ENCODE measurements at regions not wholly inside any gene's neighbourhood (a gene's known extent, or its start where the extent isn't known, plus 50 kb on each side); places are given as distances from the start of the nearest gene placed in this dataset.

DNA sequence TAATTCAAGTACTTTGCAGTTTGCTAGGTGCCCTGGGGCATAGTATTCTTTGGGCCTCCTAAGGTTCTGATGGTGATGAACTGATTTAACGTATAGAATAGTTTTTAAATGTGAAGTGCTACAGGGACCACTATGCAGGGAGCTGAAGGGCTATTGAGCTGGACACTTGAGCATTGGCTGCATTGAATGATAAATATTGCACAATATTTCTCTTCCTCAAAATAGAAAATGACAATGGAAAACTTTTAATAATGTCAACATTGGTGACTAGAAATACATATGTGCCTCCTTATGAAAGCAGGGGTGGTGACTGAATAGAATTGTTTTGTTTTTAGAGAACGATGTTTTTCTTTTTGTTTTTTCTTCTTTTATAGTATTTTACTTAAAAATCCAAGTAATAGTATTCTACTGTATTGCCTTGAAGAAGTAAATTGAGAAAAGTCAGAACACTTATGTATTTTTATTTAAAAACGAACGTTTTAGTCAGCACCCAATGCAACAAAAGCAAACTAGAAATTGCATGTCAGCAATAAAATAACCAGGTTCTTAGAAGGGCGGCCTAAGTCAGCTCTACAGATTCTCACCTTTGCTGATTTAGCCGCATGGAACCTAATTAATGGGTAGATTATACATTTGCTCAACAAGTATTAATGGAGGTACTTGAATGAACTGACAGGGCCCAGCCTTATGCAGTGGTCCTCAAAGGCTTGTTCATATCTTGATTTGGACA is 244.0 kb upstream of the KLF6 start:
- no peaks in the 10 kb centered on the region for H3K36me3 ChIP-seq (ENCODE audit: control insufficient read depth, insufficient read depth, low read length)
- no peak overlapping the region for H3K27ac ChIP-seq (ENCODE audit: low read length)
- no peaks in the 10 kb centered on the region for H3K27me3 ChIP-seq (ENCODE audit: control insufficient read depth, insufficient read depth, low read length)
- H3K9me3 ChIP-seq (replicated peaks; ENCODE audit: control insufficient read depth, low read depth, low read length), result no peaks in the 10 kb centered on the region
- WGBS (ENCODE audit: insufficient coverage), result no CpG with 5 or more reads among the region's 6 CpGs
- H3K4me1 ChIP-seq (ENCODE audit: control insufficient read depth, insufficient read depth, low read length), result peaks cover 7% of the 10 kb centered on the region
- no peak for DNase-seq
- H3K4me3 ChIP-seq (ENCODE audit: low read length), result no peak overlapping the region

DNA sequence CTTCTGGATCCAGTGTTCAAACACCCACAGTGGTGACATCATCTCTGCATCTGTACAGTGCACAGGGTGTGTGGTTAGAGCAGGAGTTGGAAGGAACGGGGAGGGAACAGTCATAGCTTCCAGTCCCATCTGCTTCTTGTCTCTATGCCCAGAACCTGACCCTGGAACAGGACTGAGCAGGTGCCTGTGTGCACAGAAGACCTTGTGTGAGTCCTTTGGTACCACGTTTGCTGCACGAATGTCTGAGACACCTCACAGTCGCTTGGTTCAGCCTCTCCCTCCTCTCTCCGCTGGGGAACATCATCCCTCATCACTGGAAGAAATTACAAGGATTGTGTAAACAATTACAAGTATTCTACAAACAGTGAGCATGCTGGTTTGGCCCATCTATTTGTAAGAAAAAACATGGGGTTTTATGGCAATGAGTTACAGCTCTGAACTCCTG is 243.0 kb upstream of the KLF6 start:
- H3K27me3 ChIP-seq (ENCODE audit: control insufficient read depth, insufficient read depth, low read length), result no peaks in the 10 kb centered on the region
- no peak overlapping the region for H3K27ac ChIP-seq (ENCODE audit: low read length)
- no peaks in the 10 kb centered on the region for H3K9me3 ChIP-seq (replicated peaks; ENCODE audit: control insufficient read depth, low read depth, low read length)
- peaks cover 4% of the 10 kb centered on the region for H3K4me1 ChIP-seq (ENCODE audit: control insufficient read depth, insufficient read depth, low read length)
- WGBS (ENCODE audit: insufficient coverage), result 80% methylated on average over 1 of the region's 5 CpGs
- DNase-seq, result no peak
- no peak overlapping the region for H3K4me3 ChIP-seq (ENCODE audit: low read length)
- no peaks in the 10 kb centered on the region for H3K36me3 ChIP-seq (ENCODE audit: control insufficient read depth, insufficient read depth, low read length)

DNA sequence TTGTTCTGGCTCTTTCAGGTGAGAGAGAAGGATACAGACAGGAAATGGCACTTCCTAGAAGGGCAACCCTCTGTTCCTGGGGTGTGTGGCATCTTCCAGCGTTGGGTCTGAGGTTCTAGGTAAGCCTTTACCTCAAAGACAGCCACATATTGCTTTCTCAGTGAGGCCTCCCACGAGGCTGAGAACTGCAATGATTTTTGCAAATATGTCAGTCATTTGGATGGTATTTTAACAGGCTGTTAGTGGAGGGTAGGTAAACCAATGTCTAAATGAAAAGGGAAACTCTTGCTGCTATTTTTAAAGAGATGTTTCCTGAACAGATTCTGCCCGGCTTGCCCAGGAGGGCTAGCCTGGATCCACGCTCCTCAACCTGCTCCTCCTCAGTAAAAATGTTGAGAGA is 240.3 kb upstream of the KLF6 start:
- Histone ChIP-seq H3K9me3 (replicated peaks; ENCODE audit: control insufficient read depth, low read depth, low read length) (no peaks in the 10 kb centered on the region), H3K27ac (ENCODE audit: low read length) (no peak overlapping the region), H3K4me1 (ENCODE audit: control insufficient read depth, insufficient read depth, low read length) (peaks cover 4% of the 10 kb centered on the region), H3K36me3 (ENCODE audit: control insufficient read depth, insufficient read depth, low read length) (no peaks in the 10 kb centered on the region), H3K4me3 (ENCODE audit: low read length) (no peak overlapping the region), H3K27me3 (ENCODE audit: control insufficient read depth, insufficient read depth, low read length) (no peaks in the 10 kb centered on the region)
- WGBS (ENCODE audit: insufficient coverage), result no CpG with 5 or more reads among the region's 4 CpGs
- no peak for DNase-seq

DNA sequence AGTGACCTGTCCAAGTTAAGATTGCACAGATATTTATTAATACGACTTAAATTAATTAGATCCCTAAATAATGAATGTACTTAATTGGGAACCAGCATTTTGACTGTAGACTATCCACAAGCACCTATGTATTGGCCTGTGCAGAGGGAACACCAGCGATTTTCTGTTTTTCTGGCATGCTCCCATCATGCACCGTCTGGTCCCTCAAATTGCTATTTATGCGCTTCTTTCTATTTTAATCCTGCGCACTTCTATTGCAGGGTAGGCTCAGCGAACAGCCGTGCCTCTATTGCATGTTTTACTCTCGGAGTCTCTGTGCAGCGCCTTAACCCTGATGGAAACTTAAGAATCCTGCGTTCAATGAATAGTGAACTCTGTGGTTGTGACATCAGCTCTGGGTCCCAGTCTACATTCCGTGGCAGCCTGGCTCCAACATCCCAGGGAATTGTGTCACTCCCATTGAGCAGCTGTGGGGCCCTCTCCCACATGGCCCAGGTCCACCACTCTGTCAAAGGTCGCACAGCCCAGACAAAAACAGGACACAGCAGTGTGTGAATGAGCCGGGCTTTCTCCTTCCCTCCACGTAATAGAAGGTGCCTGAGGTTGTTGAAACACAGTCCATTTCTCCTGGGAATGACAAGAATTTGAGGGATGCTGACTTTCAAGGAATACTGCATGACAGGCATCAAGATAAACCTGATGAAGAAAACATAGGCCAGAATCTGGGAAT is 239.7 kb upstream of the KLF6 start:
- WGBS (ENCODE audit: insufficient coverage), result 92% methylated on average over 9 of the region's 14 CpGs
- Histone ChIP-seq H3K27ac (ENCODE audit: low read length) (no peak overlapping the region), H3K4me1 (ENCODE audit: control insufficient read depth, insufficient read depth, low read length) (peaks cover 4% of the 10 kb centered on the region), H3K27me3 (ENCODE audit: control insufficient read depth, insufficient read depth, low read length) (no peaks in the 10 kb centered on the region), H3K9me3 (replicated peaks; ENCODE audit: control insufficient read depth, low read depth, low read length) (no peaks in the 10 kb centered on the region), H3K36me3 (ENCODE audit: control insufficient read depth, insufficient read depth, low read length) (no peaks in the 10 kb centered on the region), H3K4me3 (ENCODE audit: low read length) (no peak overlapping the region)
- DNase-seq, result no peak

DNA sequence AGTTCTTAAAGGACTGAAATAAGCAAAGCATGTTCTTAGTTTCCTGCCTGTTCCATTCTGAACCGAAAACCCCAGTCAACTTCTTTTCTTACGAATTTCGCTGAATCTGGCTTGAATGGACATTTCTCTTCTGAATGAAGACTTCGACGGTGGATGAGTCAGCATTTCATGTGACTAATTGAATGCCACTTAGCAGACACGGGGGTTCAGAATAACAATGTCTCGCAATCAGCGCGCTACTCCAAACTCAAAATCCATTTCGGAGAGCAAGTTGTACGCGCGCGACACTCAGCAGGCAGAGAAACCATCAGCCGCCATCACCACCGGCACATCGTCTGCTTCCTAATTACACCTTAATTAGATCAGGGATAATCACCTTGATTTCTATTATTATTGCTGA is 239.0 kb upstream of the KLF6 start:
- H3K4me1 ChIP-seq (ENCODE audit: control insufficient read depth, insufficient read depth, low read length), result peaks cover 4% of the 10 kb centered on the region
- H3K27me3 ChIP-seq (ENCODE audit: control insufficient read depth, insufficient read depth, low read length), result no peaks in the 10 kb centered on the region
- no peaks in the 10 kb centered on the region for H3K36me3 ChIP-seq (ENCODE audit: control insufficient read depth, insufficient read depth, low read length)
- DNase-seq, result no peak
- no peak overlapping the region for H3K4me3 ChIP-seq (ENCODE audit: low read length)
- H3K27ac ChIP-seq (ENCODE audit: low read length), result no peak overlapping the region
- 84% methylated on average over 6 of the region's 17 CpGs for WGBS (ENCODE audit: insufficient coverage)
- H3K9me3 ChIP-seq (replicated peaks; ENCODE audit: control insufficient read depth, low read depth, low read length), result no peaks in the 10 kb centered on the region

DNA sequence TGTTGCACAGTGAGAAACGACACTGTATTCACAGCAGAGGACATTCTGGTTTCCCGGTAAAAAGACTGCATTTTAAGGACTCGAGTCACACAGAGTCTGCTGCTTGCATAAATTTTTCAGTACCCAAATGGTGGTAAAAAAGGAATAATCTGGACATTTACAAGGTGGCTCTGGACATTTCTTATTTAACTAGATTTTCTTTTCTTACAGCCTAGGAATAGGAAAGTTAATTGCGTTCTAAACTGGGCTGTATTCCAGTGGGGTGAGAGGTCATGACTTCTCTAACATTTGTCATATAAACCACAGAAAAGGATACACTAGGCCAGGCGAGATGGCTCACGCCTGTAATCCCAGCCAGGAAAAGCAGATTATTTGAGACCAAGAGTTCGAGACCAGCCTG is 237.5 kb upstream of the KLF6 start:
- DNase-seq, result no peak
- H3K36me3 ChIP-seq (ENCODE audit: control insufficient read depth, insufficient read depth, low read length), result no peaks in the 10 kb centered on the region
- H3K27me3 ChIP-seq (ENCODE audit: control insufficient read depth, insufficient read depth, low read length), result no peaks in the 10 kb centered on the region
- no peaks in the 10 kb centered on the region for H3K9me3 ChIP-seq (replicated peaks; ENCODE audit: control insufficient read depth, low read depth, low read length)
- H3K4me1 ChIP-seq (ENCODE audit: control insufficient read depth, insufficient read depth, low read length), result peaks cover 4% of the 10 kb centered on the region
- no peak overlapping the region for H3K4me3 ChIP-seq (ENCODE audit: low read length)
- no peak overlapping the region for H3K27ac ChIP-seq (ENCODE audit: low read length)
- WGBS (ENCODE audit: insufficient coverage), result 48% methylated on average over 3 of the region's 7 CpGs

DNA sequence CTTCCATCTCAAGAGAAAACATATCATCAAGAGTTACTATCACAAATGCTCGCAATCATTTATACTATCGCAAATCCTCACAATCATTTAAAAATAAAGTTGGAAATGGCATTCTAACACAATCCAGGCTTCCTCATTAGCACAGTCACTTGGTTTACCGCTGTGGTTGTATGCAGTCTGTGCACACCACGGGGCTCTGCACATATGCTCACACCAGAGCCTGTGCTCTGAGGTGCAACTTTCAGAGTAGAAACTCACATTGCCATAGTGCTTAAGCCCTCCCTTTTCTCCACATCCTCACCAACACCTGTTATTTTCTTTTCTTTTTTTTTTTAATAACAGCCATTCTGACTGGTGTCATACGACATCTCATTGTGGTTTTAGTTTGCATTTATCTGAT is 235.6 kb upstream of the KLF6 start:
- peaks cover 4% of the 10 kb centered on the region for H3K4me1 ChIP-seq (ENCODE audit: control insufficient read depth, insufficient read depth, low read length)
- no peaks in the 10 kb centered on the region for H3K36me3 ChIP-seq (ENCODE audit: control insufficient read depth, insufficient read depth, low read length)
- no peak for DNase-seq
- no peak overlapping the region for H3K27ac ChIP-seq (ENCODE audit: low read length)
- whole genome bisulfite sequencing (ENCODE audit: insufficient coverage), result 88% methylated on average over 3 of the region's 5 CpGs
- H3K27me3 ChIP-seq (ENCODE audit: control insufficient read depth, insufficient read depth, low read length), result no peaks in the 10 kb centered on the region
- H3K4me3 ChIP-seq (ENCODE audit: low read length), result no peak overlapping the region
- no peaks in the 10 kb centered on the region for H3K9me3 ChIP-seq (replicated peaks; ENCODE audit: control insufficient read depth, low read depth, low read length)

DNA sequence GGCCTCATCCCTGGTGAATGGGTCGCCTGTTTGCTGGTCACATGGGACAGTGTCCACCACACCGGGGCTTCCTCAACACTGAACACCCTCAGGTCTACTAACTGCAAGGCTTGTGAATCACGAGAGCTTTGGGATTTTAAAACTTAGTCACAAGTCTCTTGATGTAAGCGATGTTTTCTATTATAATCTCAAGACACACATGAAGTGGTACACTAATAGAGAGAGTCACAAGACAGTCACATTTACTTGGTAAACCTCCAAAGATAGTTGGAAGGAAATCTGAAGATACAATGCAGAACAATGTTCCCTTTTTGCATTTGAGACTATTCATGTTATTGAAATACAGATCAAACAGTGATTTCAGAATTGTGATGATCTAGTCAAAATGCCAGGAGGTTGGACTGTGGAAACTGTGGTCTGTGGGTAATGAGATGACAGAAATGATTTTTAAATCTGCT is 233.1 kb upstream of the KLF6 start:
- H3K36me3 ChIP-seq (ENCODE audit: control insufficient read depth, insufficient read depth, low read length), result no peaks in the 10 kb centered on the region
- no peak for DNase-seq
- WGBS (ENCODE audit: insufficient coverage), result no CpG with 5 or more reads among the region's 4 CpGs
- H3K27me3 ChIP-seq (ENCODE audit: control insufficient read depth, insufficient read depth, low read length), result no peaks in the 10 kb centered on the region
- no peaks in the 10 kb centered on the region for H3K9me3 ChIP-seq (replicated peaks; ENCODE audit: control insufficient read depth, low read depth, low read length)
- peaks cover 5% of the 10 kb centered on the region for H3K4me1 ChIP-seq (ENCODE audit: control insufficient read depth, insufficient read depth, low read length)
- H3K27ac ChIP-seq (ENCODE audit: low read length), result no peak overlapping the region
- H3K4me3 ChIP-seq (ENCODE audit: low read length), result no peak overlapping the region

DNA sequence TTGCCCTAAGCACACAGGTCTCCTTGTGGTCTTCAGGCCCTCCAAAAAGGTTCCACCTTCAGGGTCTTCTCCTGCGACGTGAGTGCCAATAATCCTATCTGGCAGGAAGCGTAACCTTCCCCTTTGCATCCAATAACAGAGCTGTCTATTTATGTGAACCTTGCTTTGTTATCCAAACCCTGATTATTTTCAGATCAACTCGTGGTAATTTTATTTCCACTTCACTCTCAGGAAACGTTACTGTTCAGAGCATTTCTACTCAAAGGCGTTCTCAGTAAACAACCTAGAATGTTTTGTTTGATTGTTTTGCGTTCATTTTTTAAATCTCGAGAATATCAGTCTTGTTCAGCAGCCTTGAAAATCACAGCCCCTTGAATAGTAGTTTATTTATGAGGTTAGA is 232.3 kb upstream of the KLF6 start:
- H3K27me3 ChIP-seq (ENCODE audit: control insufficient read depth, insufficient read depth, low read length), result no peaks in the 10 kb centered on the region
- 95% methylated on average over 3 of the region's 8 CpGs for WGBS (ENCODE audit: insufficient coverage)
- H3K4me3 ChIP-seq (ENCODE audit: low read length), result no peak overlapping the region
- no peak for DNase-seq
- H3K9me3 ChIP-seq (replicated peaks; ENCODE audit: control insufficient read depth, low read depth, low read length), result no peaks in the 10 kb centered on the region
- peaks cover 5% of the 10 kb centered on the region for H3K4me1 ChIP-seq (ENCODE audit: control insufficient read depth, insufficient read depth, low read length)
- H3K27ac ChIP-seq (ENCODE audit: low read length), result no peak overlapping the region
- no peaks in the 10 kb centered on the region for H3K36me3 ChIP-seq (ENCODE audit: control insufficient read depth, insufficient read depth, low read length)

DNA sequence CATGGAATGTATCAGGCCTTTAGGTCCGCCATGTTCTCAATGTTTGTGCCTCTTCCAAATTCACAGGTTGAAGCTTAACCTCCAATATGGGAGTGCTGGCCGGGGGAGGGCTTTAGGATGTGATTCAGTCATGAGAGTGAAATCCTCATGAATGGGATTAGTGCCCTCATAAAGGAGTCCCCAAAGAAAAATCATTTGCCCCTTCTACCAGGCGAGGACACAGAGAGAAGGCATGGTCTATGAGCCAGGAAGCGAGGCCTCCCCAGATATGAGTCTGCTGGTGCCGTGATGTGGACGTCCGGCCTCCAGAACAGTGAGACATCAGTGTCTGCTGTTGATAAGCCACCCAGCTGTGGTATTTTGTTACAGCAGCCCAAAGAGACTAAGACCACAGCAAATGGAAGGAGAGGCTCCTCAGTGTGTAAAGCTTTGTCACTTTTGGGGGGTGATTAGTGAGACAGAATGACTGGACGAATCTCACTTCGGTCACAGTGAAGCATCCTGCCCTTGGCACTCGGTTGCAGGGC is 231.3 kb upstream of the KLF6 start:
- H3K27ac ChIP-seq (ENCODE audit: low read length), result no peak overlapping the region

More for the DNA sequence above, 231.3 kb upstream of the KLF6 start:
- peaks cover 5% of the 10 kb centered on the region for H3K4me1 ChIP-seq (ENCODE audit: control insufficient read depth, insufficient read depth, low read length)
- DNase-seq, result no peak
- 94% methylated on average over 9 of the region's 10 CpGs for WGBS (ENCODE audit: insufficient coverage)
- H3K36me3 ChIP-seq (ENCODE audit: control insufficient read depth, insufficient read depth, low read length), result no peaks in the 10 kb centered on the region
- no peaks in the 10 kb centered on the region for H3K27me3 ChIP-seq (ENCODE audit: control insufficient read depth, insufficient read depth, low read length)
- no peaks in the 10 kb centered on the region for H3K9me3 ChIP-seq (replicated peaks; ENCODE audit: control insufficient read depth, low read depth, low read length)
- H3K4me3 ChIP-seq (ENCODE audit: low read length), result no peak overlapping the region
